CD4-positive, alpha-beta memory T cell (primary cell): ENCODE measurements at regions not wholly inside any gene's neighbourhood (a gene's known extent, or its start where the extent isn't known, plus 50 kb on each side); places are given as distances from the start of the nearest gene placed in this dataset.

Experiments used
- CTCF ChIA-PET: fragments of 350-600 bp; sonication (Branson Sonifier 250); formaldehyde crosslinking; loops from one replicate; lab custom pipeline; 2021; ENCODE audit warnings: inconsistent platforms; ENCODE audit not compliant: partially characterized antibody; lab: Charles Lee
- POLR2A ChIA-PET: fragments of 350-600 bp; sonication (Branson Sonifier 250); formaldehyde crosslinking; loops from one replicate; lab custom pipeline; 2021; ENCODE audit not compliant: partially characterized antibody; lab: Charles Lee
- DNase-seq, 5 donors: peaks; one replicate each; pipeline versions ENCODE4 v3.0.0 to v3.0.0-alpha.2; 2020 to 2022; ENCODE audit warnings: mixed read lengths in 1 of 5
- H3K27ac ChIP-seq: one replicate; pipeline ENCODE4 v1.7.0; 2013; ENCODE audit warnings: low read depth, low read length
- H3K27me3 ChIP-seq: 2 replicates; pipeline ENCODE4 v1.7.0; 2013; ENCODE audit warnings: mild to moderate bottlenecking, low read length, moderate library complexity; ENCODE audit not compliant: insufficient read depth
- H3K36me3 ChIP-seq: 2 replicates; pipeline ENCODE4 v1.7.0; 2013; ENCODE audit warnings: mild to moderate bottlenecking, low read length, moderate library complexity; ENCODE audit not compliant: insufficient read depth
- H3K4me1 ChIP-seq: 2 replicates; pipeline ENCODE4 v1.7.0; 2013; ENCODE audit warnings: mild to moderate bottlenecking, low read length, moderate library complexity; ENCODE audit not compliant: insufficient read depth
- H3K4me3 ChIP-seq, 2 donors: one replicate each; pipeline ENCODE4 v1.7.0; 2013; ENCODE audit warnings: low read length in 2 of 2, mild to moderate bottlenecking in 1 of 2
- H3K9me3 ChIP-seq, 2 donors: one replicate each; pipeline ENCODE4 v1.7.0; 2013; ENCODE audit warnings: low read length in 2 of 2, control low read depth in 1 of 2; ENCODE audit not compliant: control insufficient read depth in 1 of 2
- H3K27ac Mint-ChIP-seq, 7 donors: one replicate each; pipeline ENCODE4 v1.8.0; 2020 to 2021; ENCODE audit warnings: mixed read lengths in 7 of 7, mild to moderate bottlenecking in 6 of 7, inconsistent platforms in 3 of 7, moderate library complexity in 3 of 7
- H3K27me3 Mint-ChIP-seq, 2 donors: one replicate each; pipeline ENCODE4 v1.8.0; 2020 to 2021; ENCODE audit warnings: mixed read lengths in 2 of 2
- H3K36me3 Mint-ChIP-seq, 2 donors: one replicate each; pipeline ENCODE4 v1.8.0; 2020 to 2021; ENCODE audit warnings: mixed read lengths in 2 of 2, inconsistent platforms in 1 of 2, mild to moderate bottlenecking in 1 of 2
- H3K4me1 Mint-ChIP-seq, 4 donors: one replicate each; pipeline ENCODE4 v1.8.0; 2020 to 2021; ENCODE audit warnings: mixed read lengths in 4 of 4, mild to moderate bottlenecking in 1 of 4
- H3K4me3 Mint-ChIP-seq, 8 donors: one replicate each; pipeline ENCODE4 v1.8.0; 2020 to 2021; ENCODE audit warnings: mixed read lengths in 8 of 8, mild to moderate bottlenecking in 7 of 8, moderate library complexity in 6 of 8, inconsistent platforms in 3 of 8
- H3K9me3 Mint-ChIP-seq, 8 donors: one replicate each; pipeline ENCODE4 v1.8.0; 2020 to 2021; ENCODE audit warnings: mixed read lengths in 8 of 8, mild to moderate bottlenecking in 5 of 8, inconsistent platforms in 3 of 8, moderate library complexity in 1 of 8
- intact Hi-C: fragments of 100-400 bp; cut with micrococcal nuclease; formaldehyde crosslinking; loops from one replicate; pipeline ENCODE4 v1.15.1; 2023

- no peaks in the 10 kb centered on the region for H3K36me3 ChIP-seq
- no peaks in the 10 kb centered on the region for H3K36me3 Mint-ChIP-seq
- peaks cover 0 to 14% (median under 1%) of the 10 kb centered on the region in 8 donors for H3K9me3 Mint-ChIP-seq
- no peaks in the 10 kb centered on the region for H3K4me1 ChIP-seq
- no peaks in the 10 kb centered on the region for H3K4me1 Mint-ChIP-seq
- POLR2A ChIA-PET: no interaction called here
- DNase-seq: no peak
- H3K27ac Mint-ChIP-seq: no peak overlapping the region
- CTCF ChIA-PET: no interaction called here
- no peaks in the 10 kb centered on the region for H3K9me3 ChIP-seq
- H3K4me3 Mint-ChIP-seq: no peak overlapping the region
- H3K27ac ChIP-seq: no peak overlapping the region
- H3K27me3 Mint-ChIP-seq: no peaks in the 10 kb centered on the region
- no peak overlapping the region for H3K4me3 ChIP-seq
- H3K27me3 ChIP-seq: no peaks in the 10 kb centered on the region
- intact Hi-C loops: no loop called here
Measured at GRCh38 chr2:193542762-193543161, 1348.0 kb upstream of the TMEFF2 start.

GRCh38 chr2:193539188-193539587, 1344.5 kb upstream of the TMEFF2 start:
- H3K36me3 Mint-ChIP-seq: no peaks in the 10 kb centered on the region
- intact Hi-C loops: no loop called here
- ChIA-PET CTCF (no interaction called here), POLR2A (no interaction called here)
- no peaks in the 10 kb centered on the region for H3K9me3 ChIP-seq
- H3K9me3 Mint-ChIP-seq: peaks cover 0 to 10% (median 0%) of the 10 kb centered on the region in 8 donors
- no peak overlapping the region for H3K4me3 Mint-ChIP-seq
- no peaks in the 10 kb centered on the region for H3K36me3 ChIP-seq
- DNase-seq: no peak
- H3K4me3 ChIP-seq: no peak overlapping the region
- no peak overlapping the region for H3K27ac Mint-ChIP-seq
- no peak overlapping the region for H3K27ac ChIP-seq
- H3K27me3 ChIP-seq: no peaks in the 10 kb centered on the region
- no peaks in the 10 kb centered on the region for H3K4me1 Mint-ChIP-seq
- no peaks in the 10 kb centered on the region for H3K4me1 ChIP-seq
- H3K27me3 Mint-ChIP-seq: no peaks in the 10 kb centered on the region

GRCh38 chr2:193538061-193538460, 1343.3 kb upstream of the TMEFF2 start:
- H3K4me3 Mint-ChIP-seq: no peak overlapping the region
- H3K27ac Mint-ChIP-seq: no peak overlapping the region
- H3K27ac ChIP-seq: no peak overlapping the region
- no peaks in the 10 kb centered on the region for H3K4me1 ChIP-seq
- H3K9me3 ChIP-seq: no peaks in the 10 kb centered on the region
- no peaks in the 10 kb centered on the region for H3K27me3 Mint-ChIP-seq
- no peaks in the 10 kb centered on the region for H3K36me3 ChIP-seq
- no peaks in the 10 kb centered on the region for H3K4me1 Mint-ChIP-seq
- H3K36me3 Mint-ChIP-seq: no peaks in the 10 kb centered on the region
- H3K27me3 ChIP-seq: no peaks in the 10 kb centered on the region
- POLR2A ChIA-PET: no interaction called here
- H3K4me3 ChIP-seq: no peak overlapping the region
- intact Hi-C loops: no loop called here
- CTCF ChIA-PET: no interaction called here
- no peak for DNase-seq
- H3K9me3 Mint-ChIP-seq: peaks cover 0 to 8% (median 2%) of the 10 kb centered on the region in 8 donors

- Mint-ChIP-seq H3K9me3 (peaks cover 0 to 4% (median 2%) of the 10 kb centered on the region in 8 donors), H3K4me3 (no peak overlapping the region), H3K4me1 (no peaks in the 10 kb centered on the region), H3K27ac (no peak overlapping the region), H3K27me3 (no peaks in the 10 kb centered on the region), H3K36me3 (no peaks in the 10 kb centered on the region)
- DNase-seq: no peak
- intact Hi-C loops: no loop called here
- no peak overlapping the region for H3K4me3 ChIP-seq
- H3K27ac ChIP-seq: no peak overlapping the region
- H3K36me3 ChIP-seq: no peaks in the 10 kb centered on the region
- no peaks in the 10 kb centered on the region for H3K9me3 ChIP-seq
- ChIA-PET POLR2A (no interaction called here), CTCF (no interaction called here)
- no peaks in the 10 kb centered on the region for H3K4me1 ChIP-seq
- no peaks in the 10 kb centered on the region for H3K27me3 ChIP-seq
Measured at GRCh38 chr2:193537531-193537930, 1342.8 kb upstream of the TMEFF2 start.

- Mint-ChIP-seq H3K27me3 (no peaks in the 10 kb centered on the region), H3K36me3 (no peaks in the 10 kb centered on the region), H3K9me3 (peaks cover 0 to 3% (median under 1%) of the 10 kb centered on the region in 8 donors), H3K27ac (no peak overlapping the region), H3K4me1 (peaks cover 0 to 2% (median 0%) of the 10 kb centered on the region in 4 donors), H3K4me3 (no peak overlapping the region)
- no peaks in the 10 kb centered on the region for H3K9me3 ChIP-seq
- ChIA-PET POLR2A (no interaction called here), CTCF (no interaction called here)
- H3K36me3 ChIP-seq: no peaks in the 10 kb centered on the region
- intact Hi-C loops: no loop called here
- no peak overlapping the region for H3K27ac ChIP-seq
- no peak overlapping the region for H3K4me3 ChIP-seq
- DNase-seq: no peak
- no peaks in the 10 kb centered on the region for H3K4me1 ChIP-seq
- no peaks in the 10 kb centered on the region for H3K27me3 ChIP-seq
Measured at GRCh38 chr2:193528458-193528857, 1333.7 kb upstream of the TMEFF2 start.

GRCh38 chr2:193527146-193527545, 1332.4 kb upstream of the TMEFF2 start:
- Histone ChIP-seq H3K4me3 (no peak overlapping the region), H3K9me3 (no peaks in the 10 kb centered on the region), H3K36me3 (no peaks in the 10 kb centered on the region), H3K27me3 (no peaks in the 10 kb centered on the region), H3K4me1 (no peaks in the 10 kb centered on the region), H3K27ac (no peak overlapping the region)
- CTCF ChIA-PET: no interaction called here
- Mint-ChIP-seq H3K27ac (no peak overlapping the region), H3K9me3 (peaks cover 0 to 2% (median 0%) of the 10 kb centered on the region in 8 donors), H3K4me1 (peaks cover 0 to 2% (median 0%) of the 10 kb centered on the region in 4 donors), H3K4me3 (no peak overlapping the region), H3K27me3 (no peaks in the 10 kb centered on the region), H3K36me3 (no peaks in the 10 kb centered on the region)
- POLR2A ChIA-PET: no interaction called here
- intact Hi-C loops: no loop called here
- DNase-seq: no peak

- H3K4me1 Mint-ChIP-seq: peaks cover 0 to 2% (median 0%) of the 10 kb centered on the region in 4 donors
- H3K4me3 Mint-ChIP-seq: no peak overlapping the region
- H3K27me3 ChIP-seq: no peaks in the 10 kb centered on the region
- H3K36me3 ChIP-seq: no peaks in the 10 kb centered on the region
- no peaks in the 10 kb centered on the region for H3K36me3 Mint-ChIP-seq
- no peaks in the 10 kb centered on the region for H3K27me3 Mint-ChIP-seq
- DNase-seq: no peak
- no peaks in the 10 kb centered on the region for H3K4me1 ChIP-seq
- POLR2A ChIA-PET: no interaction called here
- CTCF ChIA-PET: no interaction called here
- no peak overlapping the region for H3K27ac Mint-ChIP-seq
- intact Hi-C loops: no loop called here
- H3K27ac ChIP-seq: no peak overlapping the region
- H3K4me3 ChIP-seq: no peak overlapping the region
- no peaks in the 10 kb centered on the region for H3K9me3 ChIP-seq
- H3K9me3 Mint-ChIP-seq: peaks cover 0 to 4% (median 0%) of the 10 kb centered on the region in 8 donors
Measured at GRCh38 chr2:193523662-193524061, 1328.9 kb upstream of the TMEFF2 start.

- CTCF ChIA-PET: no interaction called here
- Mint-ChIP-seq H3K27me3 (no peaks in the 10 kb centered on the region), H3K4me1 (no peaks in the 10 kb centered on the region), H3K9me3 (peaks cover 0 to 4% (median 0%) of the 10 kb centered on the region in 8 donors), H3K27ac (no peak overlapping the region), H3K36me3 (no peaks in the 10 kb centered on the region), H3K4me3 (no peak overlapping the region)
- Histone ChIP-seq H3K4me3 (no peak overlapping the region), H3K27me3 (no peaks in the 10 kb centered on the region), H3K4me1 (no peaks in the 10 kb centered on the region), H3K36me3 (no peaks in the 10 kb centered on the region), H3K27ac (no peak overlapping the region), H3K9me3 (no peaks in the 10 kb centered on the region)
- no peak for DNase-seq
- intact Hi-C loops: no loop called here
- POLR2A ChIA-PET: no interaction called here
Measured at GRCh38 chr2:193521523-193521922, 1326.8 kb upstream of the TMEFF2 start.
